HG02840 (cell line): ENCODE measurements at regions not wholly inside any gene's neighbourhood (a gene's known extent, or its start where the extent isn't known, plus 50 kb on each side); places are given as distances from the start of the nearest gene placed in this dataset.

Source experiments
- ATAC-seq: cut with Tn5 transposase; IDR thresholded peaks from one replicate; pipeline ENCODE4 v1.9.1; 2021; ENCODE audit warnings: mild to moderate bottlenecking, moderate library complexity, moderate number of reproducible peaks; ENCODE audit not compliant: unreplicated experiment, low FRiP score

DNA sequence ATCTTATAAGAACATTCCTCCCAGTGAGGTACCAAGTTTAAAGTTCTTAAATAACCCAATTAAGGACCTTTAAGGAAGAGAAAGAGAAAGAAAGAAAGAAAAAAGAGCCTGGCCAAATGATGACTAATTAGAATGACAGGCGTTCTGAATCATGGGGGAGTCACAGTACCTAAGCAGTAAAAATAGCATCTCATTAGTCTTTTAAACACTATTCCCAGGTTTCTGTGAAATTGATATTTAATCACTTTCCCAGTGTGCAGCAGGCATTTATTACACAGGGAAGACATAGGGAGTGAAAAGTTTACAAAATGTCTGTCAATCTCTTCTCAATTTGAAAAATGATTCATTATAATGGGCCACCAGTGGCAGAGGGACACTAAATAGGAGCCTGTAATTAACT is 251.4 kb upstream of the MANEA start:
- ATAC-seq: no peak

GRCh38 chr6:95328231-95328630 is 249.1 kb upstream of the MANEA start:
- ATAC-seq: no peak

GRCh38 chr6:95352064-95352795 is 225.1 kb upstream of the MANEA start:
- no peak for ATAC-seq

DNA sequence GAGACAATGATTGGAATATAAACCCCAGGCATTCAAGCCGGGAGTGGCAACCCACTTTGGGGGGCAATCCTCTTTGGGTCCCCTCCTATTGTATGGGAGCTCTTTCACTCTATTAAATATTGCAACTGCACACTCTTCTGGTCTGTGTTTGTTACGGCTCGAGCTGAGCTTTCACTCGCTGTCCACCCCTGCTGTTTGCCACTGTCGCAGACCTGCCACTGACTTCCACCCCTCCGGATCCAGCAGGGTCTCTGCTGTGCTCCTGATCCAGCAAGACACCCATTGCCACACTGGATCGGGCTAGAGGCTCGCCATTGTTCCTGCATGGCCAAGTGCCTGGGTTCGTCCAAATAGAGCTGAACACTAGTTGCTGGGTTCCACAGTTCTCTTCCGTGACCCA is 222.8 kb upstream of the MANEA start:
- no peak for ATAC-seq

DNA sequence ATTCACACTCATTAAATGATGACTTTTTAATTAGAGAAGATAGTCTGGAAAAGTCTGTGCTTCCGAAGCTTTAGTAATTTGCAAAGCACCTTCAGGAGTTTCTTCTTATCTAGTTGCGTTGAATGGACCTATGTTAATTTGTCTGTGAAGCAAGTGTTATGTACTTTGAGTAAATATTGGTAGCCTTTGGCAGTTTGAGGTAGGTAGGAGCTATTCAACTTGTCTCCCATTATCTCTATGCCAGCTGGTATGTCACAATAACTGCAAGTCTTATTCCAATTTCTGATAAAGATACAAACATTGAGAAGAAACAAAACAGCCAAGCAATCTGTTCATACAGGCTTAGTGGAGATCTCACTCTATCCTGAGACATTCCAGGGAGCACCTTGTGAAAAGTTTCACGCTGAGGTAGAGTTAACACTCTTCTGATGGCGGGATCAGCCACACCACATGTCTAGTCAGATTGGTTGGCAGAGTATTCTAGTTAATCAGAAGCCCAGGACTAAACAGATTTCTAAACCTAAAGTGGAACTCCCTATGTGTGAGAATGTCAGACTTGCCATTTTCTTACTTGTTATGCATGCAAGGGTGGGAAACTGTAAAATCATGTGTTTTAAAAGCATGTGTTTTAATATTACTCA is 219.8 kb upstream of the MANEA start:
- ATAC-seq: no peak

- ATAC-seq: peak; percentile 79
Observed at GRCh38 chr6:95364016-95364604, 213.2 kb upstream of the MANEA start.

GRCh38 chr6:95365454-95365853 is 211.9 kb upstream of the MANEA start:
- ATAC-seq: no peak

DNA sequence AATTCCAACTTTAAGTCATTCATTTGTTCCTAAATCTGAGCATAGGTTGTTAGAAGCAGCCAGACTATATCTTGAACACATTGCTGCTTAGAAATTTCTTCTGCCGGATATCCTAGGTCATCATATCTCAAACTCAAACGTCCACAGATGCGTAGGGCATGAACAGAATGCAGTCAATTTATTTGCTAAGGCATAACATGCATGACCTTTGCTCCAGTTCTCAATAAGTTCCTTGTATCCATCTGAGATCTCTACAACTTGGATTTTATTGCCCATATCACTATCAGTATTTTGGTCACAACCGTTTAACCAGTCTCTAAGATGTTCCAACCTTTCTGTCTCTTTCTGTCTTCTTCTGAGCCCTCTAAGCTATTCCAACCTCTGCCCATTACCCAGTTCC is 210.9 kb upstream of the MANEA start:
- ATAC-seq: no peak

DNA sequence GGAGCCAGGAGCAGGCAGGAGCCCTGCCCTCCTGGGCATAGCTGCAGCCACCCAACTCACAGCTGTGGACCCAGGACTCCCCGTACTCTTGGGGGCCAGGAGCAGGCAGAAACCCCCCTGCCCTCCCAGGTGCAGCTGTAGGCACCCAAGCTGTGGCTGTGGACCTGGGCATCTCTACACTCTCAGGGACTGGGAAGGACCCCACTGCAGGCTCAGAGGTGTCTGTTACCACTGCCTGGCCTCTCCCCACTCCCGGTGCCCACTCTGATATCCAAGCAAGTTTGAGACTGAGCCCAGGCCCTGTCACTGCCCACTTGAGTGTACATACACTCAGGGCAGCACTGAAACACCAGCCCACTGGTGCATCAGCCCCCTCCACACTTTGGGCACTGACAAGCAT is 193.5 kb upstream of the MANEA start:
- no peak for ATAC-seq

DNA sequence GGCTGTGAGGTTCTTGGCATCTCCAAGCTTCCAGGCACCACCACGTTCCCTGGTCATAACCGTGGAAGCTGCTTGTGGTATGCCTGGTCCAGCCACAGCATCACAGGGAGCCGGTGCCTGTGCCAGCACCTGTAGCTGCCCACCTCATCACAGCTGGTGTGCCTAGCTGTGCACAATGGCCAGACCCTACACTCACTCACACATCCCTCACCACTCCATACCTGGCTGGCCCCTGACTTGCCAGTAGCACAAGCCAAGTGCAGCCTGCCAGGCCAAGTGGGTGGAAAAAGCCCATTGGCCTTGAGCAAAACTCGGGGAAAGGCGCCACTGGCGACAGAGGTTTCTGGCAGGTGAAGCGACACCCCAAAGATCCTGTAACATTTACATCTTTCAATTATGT is 192.3 kb upstream of the MANEA start:
- ATAC-seq: no peak

GRCh38 chr6:95387845-95388244 is 189.5 kb upstream of the MANEA start:
- ATAC-seq: no peak

GRCh38 chr6:95404777-95405176 is 172.6 kb upstream of the MANEA start:
- ATAC-seq: no peak

DNA sequence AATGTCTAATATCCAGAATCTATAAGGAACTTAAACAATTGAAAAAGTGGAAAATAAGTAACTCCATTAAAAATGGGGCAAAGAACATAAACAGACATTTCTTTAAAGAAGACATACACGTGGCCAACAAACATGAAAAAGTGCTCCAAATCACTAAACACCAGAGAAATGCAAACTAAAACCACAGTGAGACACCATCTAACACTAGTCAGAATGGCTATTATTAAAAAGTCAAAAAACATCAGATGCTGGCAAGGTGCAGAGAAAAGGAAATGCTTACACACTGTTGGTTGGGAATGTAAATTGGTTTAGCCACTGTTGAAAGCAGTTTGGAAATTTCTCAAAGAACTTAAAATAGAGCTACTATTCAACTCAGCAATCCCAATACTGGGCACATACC is 169.2 kb upstream of the MANEA start:
- no peak for ATAC-seq

DNA sequence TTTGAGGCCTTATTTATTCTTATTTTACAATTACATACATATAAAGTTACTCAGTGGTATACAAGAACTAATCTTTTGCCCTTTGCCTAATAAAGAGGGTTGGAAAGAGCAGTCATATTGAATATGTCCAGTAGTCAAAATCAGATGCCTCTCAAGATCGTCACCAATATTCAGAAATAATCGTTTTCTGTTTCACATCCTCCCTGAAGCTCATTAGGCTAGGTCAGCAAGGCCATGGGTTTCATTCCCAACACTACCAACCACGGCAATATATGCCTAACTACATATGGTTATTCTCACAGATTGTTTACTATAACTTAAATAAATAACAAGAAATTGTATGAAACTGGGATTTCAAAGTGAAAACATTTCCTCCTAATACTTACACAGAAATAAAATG is 167.2 kb upstream of the MANEA start:
- no peak for ATAC-seq

- no peak for ATAC-seq
Observed at GRCh38 chr6:95413789-95414188, 163.5 kb upstream of the MANEA start.

DNA sequence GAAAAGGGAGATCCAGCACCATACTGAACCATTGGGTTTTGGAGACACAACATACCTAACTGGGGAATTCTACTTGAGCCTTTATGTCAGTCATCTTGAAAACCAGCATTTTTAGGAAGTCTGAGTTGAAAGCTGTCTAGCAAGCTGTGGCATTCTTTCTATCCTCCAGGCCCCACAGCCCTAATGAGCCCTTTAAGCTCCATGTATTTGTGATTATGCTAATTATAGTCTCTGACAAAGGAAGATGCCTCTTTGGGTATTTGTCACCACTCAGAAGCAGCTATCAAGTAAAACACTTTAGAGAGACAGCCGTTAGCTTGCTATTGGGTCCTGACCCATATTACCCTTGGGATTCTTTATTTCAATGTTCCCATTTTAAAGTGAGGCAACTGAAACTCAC is 159.5 kb upstream of the MANEA start:
- no peak for ATAC-seq

GRCh38 chr6:95420792-95421191 is 156.5 kb upstream of the MANEA start:
- no peak for ATAC-seq

DNA sequence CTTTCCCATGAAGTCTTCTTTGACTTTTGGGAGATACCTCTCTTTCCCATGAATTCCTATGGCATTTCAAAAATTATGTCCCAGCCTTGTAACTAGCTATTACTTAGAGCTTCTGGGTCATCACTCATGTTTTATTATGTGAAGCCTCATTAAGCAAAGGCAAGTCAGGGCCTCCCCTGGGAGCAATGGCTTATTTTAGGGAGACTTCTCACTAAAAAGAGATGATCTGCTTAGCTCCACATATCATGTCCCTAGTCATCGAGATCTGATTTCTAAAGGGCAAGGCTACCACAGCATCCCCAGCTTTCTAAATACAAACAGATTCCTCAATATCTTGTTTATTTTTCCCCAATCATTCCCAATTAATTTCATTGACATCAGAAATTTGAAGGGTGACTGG is 154.0 kb upstream of the MANEA start:
- no peak for ATAC-seq

- ATAC-seq: no peak
Observed at GRCh38 chr6:95431637-95432228, 145.6 kb upstream of the MANEA start.

DNA sequence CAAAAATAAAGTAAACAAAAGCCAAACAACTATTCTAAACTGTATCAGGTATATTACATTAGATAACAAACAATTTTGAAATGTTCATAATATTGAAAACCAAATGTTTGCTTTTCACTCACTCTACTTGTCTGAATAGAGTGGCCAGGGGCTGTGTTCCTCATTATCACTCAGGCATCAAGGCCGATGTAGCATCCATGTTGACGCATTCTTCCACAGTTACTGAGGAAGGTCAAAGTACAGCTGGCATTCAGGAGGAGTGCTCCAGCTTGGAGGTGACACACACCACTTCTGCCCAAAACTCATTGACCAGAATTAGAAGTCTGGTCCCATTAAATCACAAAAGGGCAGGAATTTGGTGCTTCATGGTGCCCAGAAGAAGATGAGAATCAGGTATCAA is 137.6 kb upstream of the MANEA start:
- ATAC-seq: no peak

GRCh38 chr6:95448208-95448607 is 129.1 kb upstream of the MANEA start:
- no peak for ATAC-seq

- no peak for ATAC-seq
Observed at GRCh38 chr6:95469511-95469910, 107.8 kb upstream of the MANEA start.
